ENCODE measurements at regions not wholly inside any gene's neighbourhood (a gene's known extent, or its start where the extent isn't known, plus 50 kb on each side); places are given as distances from the start of the nearest gene placed in this dataset.

GRCh38 chr3:76370749-76371520 lies 585.6 kb upstream of the ZNF717 start:
- no peak overlapping the region for H3K4me3 ChIP-seq (replicated peaks; ENCODE audit: low read depth, low read length)
- no peak for DNase-seq (ENCODE audit: extremely low read depth, low read depth)
- no peak for TF ChIP-seq CTCF (IDR thresholded peaks at IDR 0.05; ENCODE audit: low read depth, low read length, missing control alignments)

- TF ChIP-seq CTCF (IDR thresholded peaks at IDR 0.05; ENCODE audit: low read depth, low read length, missing control alignments) = no peak
- DNase-seq (ENCODE audit: extremely low read depth, low read depth) = no peak
Measured at GRCh38 chr3:76372497-76372896, 587.1 kb upstream of the ZNF717 start.

GRCh38 chr3:76377074-76377473 lies 591.7 kb upstream of the ZNF717 start:
- no peak overlapping the region for H3K4me3 ChIP-seq (replicated peaks; ENCODE audit: low read depth, low read length)
- TF ChIP-seq CTCF (IDR thresholded peaks at IDR 0.05; ENCODE audit: low read depth, low read length, missing control alignments) = no peak
- no peak for DNase-seq (ENCODE audit: extremely low read depth, low read depth)

More at GRCh38 chr3:76372497-76372896, 587.1 kb upstream of the ZNF717 start:
- H3K4me3 ChIP-seq (replicated peaks; ENCODE audit: low read depth, low read length) = no peak overlapping the region

GRCh38 chr3:76378789-76379188 lies 593.4 kb upstream of the ZNF717 start:
- no peak for TF ChIP-seq CTCF (IDR thresholded peaks at IDR 0.05; ENCODE audit: low read depth, low read length, missing control alignments)
- no peak for DNase-seq (ENCODE audit: extremely low read depth, low read depth)
- H3K4me3 ChIP-seq (replicated peaks; ENCODE audit: low read depth, low read length) = no peak overlapping the region

- TF ChIP-seq CTCF (IDR thresholded peaks at IDR 0.05; ENCODE audit: low read depth, low read length, missing control alignments) = no peak
- no peak for DNase-seq (ENCODE audit: extremely low read depth, low read depth)
- no peak overlapping the region for H3K4me3 ChIP-seq (replicated peaks; ENCODE audit: low read depth, low read length)
Measured at GRCh38 chr3:76383781-76384180, 598.4 kb upstream of the ZNF717 start.

DNA sequence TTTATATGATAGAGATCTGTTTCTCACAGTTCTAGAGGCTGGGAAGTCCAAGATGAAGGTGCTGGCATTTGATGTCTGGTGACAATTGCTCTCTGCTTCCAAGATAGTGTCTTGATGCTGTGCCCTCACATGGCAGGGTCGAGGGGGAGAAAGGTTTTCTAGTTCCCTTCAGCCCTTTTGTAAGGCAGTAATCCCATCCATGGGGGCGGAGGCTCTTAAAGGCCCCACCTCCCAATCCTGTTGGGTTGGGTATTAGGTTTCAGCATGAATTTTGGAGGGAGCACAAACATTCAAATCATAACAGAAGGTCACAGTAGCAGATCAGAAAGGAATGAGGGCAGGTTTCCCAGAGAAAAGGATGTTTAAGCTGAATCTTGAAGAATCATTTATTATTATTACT lies 601.7 kb upstream of the ZNF717 start:
- no peak for TF ChIP-seq CTCF (IDR thresholded peaks at IDR 0.05; ENCODE audit: low read depth, low read length, missing control alignments)
- H3K4me3 ChIP-seq (replicated peaks; ENCODE audit: low read depth, low read length) = no peak overlapping the region
- DNase-seq (ENCODE audit: extremely low read depth, low read depth) = no peak

- TF ChIP-seq CTCF (IDR thresholded peaks at IDR 0.05; ENCODE audit: low read depth, low read length, missing control alignments) = no peak
- no peak for DNase-seq (ENCODE audit: extremely low read depth, low read depth)
- no peak overlapping the region for H3K4me3 ChIP-seq (replicated peaks; ENCODE audit: low read depth, low read length)
Measured at GRCh38 chr3:76400141-76400540, 614.8 kb upstream of the ZNF717 start.
